ENCODE measurements at regions not wholly inside any gene's neighbourhood (a gene's known extent, or its start where the extent isn't known, plus 50 kb on each side); places are given as distances from the start of the nearest gene placed in this dataset.

- no peak for DNase-seq (ENCODE audit: low spot score)
Observed at GRCh38 chr14:29123017-29123416, 356.4 kb downstream of the FOXG1 start.

GRCh38 chr14:29126361-29126760, 359.8 kb downstream of the FOXG1 start:
- DNase-seq (ENCODE audit: low spot score): no peak

DNA sequence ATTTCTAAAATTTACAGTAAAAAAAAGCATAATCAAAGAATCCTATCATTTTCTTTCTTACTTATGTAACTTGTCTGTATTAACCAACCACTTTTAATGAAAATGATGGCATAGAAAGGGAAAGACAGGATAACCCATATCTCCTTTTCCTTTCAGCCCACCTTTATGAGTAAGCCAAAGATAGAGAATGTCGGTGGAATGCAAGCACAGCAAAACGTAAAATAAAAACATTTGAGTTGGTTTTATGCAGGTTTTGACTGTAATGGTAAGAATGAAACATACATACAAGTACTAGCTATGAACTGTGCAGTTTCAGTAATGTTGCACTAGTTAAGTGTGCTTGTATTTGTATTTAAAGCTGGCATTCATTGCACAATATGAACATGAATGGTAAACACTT, 360.3 kb downstream of the FOXG1 start:
- no peak for DNase-seq (ENCODE audit: low spot score)

DNA sequence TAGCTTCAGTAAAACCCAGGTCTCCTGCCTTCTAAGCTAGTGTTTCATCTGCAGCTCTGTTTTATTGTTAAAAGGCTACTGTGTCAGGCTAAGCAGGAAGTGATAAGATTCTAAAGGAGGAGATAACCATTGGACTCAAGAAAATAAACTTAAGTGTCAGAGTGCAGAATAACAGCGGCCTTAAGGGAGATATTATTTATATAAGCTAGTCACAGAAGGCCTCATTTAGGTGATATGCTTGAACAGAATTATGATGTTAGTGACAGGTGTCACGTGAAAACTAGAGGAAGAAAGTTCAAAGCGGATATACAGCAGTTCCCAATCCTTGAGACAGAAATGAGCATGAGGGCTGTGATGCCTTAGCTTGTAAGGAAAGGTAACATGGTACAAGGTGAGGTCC, 373.4 kb downstream of the FOXG1 start:
- DNase-seq (ENCODE audit: low spot score): no peak

GRCh38 chr14:29144621-29145020, 378.0 kb downstream of the FOXG1 start:
- peak; percentile 4 for DNase-seq (ENCODE audit: low spot score)

DNA sequence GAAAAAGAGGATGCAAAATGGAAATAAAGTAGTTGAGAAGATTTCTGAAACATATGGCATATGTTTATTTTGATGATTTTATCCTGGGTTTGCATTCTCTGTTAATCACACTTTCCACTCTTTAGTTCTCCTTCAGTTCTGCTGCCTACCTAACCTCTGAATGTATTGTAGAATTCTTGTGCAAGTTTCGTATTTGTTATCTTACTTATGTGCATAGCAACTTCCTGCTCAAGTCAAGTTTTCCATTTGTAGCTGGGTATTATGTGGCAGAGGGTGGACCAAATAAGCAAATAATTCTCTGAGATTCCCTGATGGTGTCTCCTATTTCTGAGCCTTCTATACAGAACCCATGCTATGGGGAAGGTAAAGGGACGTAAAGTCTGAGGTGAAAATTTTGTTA, 381.6 kb downstream of the FOXG1 start:
- DNase-seq (ENCODE audit: low spot score): no peak

GRCh38 chr14:29149798-29150197, 383.2 kb downstream of the FOXG1 start:
- DNase-seq (ENCODE audit: low spot score): no peak

DNA sequence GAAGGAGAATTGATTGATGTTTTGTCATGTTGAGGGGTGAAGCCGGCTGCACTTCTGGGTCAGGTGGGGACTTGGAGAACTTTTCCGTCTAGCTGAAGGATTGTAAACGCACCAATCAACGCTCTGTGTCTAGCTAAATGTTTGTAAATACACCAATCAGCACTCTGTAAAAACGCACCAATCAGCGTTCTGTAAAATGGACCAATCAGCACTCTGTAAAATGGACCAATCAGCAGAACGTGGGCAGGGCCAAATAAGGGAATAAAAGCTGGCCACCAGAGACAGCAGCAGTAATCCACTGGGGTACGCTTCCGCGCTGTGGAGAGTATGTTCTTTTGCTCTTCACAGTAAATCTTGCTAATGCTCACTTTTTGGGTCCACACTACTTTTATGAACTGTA, 384.1 kb downstream of the FOXG1 start:
- no peak for DNase-seq (ENCODE audit: low spot score)

DNA sequence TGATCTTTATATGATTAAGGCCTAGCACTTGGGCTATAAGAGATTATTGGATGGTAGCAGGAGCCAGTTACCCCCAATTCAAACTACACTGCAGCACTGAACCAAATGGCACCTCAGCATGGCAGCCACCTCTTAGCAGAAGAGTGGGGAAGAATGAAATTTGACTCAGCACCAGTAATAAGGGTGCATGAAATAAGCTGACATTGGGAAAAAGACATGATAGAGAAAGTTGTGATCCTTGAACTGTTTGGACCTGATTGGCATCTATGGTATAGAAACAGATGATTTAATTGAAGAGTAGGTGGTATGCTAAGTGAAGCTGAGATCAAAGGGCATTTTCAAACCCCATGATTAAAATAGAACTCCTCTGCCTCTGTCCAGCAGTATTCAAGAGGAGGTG, 389.5 kb downstream of the FOXG1 start:
- DNase-seq (ENCODE audit: low spot score): no peak

DNA sequence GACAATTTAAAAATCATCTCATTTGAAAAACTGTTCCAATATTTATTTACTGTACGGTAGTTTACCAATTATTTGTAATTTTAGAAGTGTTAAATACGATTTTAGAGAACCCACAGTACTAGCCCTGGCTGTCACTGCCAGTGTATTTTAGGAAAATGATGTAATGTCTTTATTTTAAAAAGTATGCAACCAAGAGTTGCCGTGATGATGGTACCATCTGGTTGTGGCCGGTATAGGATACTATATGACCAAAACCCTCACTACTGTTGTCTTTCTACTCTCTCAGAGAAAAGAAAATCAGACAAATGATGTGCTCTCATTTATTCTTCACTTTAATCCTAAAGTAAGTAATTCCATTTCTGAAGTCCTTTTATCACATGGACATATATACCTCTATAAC, 395.0 kb downstream of the FOXG1 start:
- no peak for DNase-seq (ENCODE audit: low spot score)

GRCh38 chr14:29163109-29163508, 396.5 kb downstream of the FOXG1 start:
- no peak for DNase-seq (ENCODE audit: low spot score)

GRCh38 chr14:29165431-29165830, 398.8 kb downstream of the FOXG1 start:
- DNase-seq (ENCODE audit: low spot score): no peak

DNA sequence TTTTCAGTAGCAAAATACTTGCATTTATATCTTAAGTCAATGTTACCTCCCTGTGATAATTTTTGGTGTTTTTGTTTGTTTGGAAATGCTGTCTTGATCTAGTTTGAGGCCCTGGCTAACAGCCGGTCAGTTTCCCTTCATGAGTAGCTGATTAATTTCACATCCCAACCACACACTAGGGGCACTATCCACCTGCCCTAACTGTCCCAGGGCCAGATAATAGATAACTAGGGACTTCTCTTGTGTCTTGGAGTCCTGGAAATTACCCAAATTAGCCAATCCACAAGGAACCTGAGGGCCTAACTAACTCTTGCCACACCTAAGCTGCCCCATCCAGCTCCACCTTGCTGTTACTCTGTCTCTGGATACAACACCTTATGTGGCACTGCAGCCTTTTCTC, 399.9 kb downstream of the FOXG1 start:
- DNase-seq (ENCODE audit: low spot score): no peak

GRCh38 chr14:29168149-29168548, 401.6 kb downstream of the FOXG1 start:
- DNase-seq (ENCODE audit: low spot score): no peak

DNA sequence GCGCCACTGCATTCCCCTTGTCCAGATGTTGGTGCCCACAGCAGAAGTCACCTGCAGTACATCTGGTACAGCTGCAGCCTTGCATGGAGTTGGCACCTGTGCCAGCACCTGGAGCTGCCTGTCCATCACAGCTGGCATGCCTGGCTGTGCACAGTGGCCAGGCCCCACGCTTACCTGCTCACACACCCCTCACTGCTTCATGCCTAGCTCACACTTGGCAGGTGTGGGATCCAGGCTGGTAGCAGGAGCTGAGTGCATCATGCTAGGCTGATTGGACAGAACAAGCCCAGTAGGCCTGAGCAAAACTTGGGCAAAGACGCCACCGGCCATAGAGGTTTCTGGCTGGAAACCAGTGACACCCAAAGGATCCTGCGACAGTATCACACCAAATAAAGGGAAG, 402.8 kb downstream of the FOXG1 start:
- no peak for DNase-seq (ENCODE audit: low spot score)

- DNase-seq (ENCODE audit: low spot score): no peak
Observed at GRCh38 chr14:29175706-29176105, 409.1 kb downstream of the FOXG1 start.

DNA sequence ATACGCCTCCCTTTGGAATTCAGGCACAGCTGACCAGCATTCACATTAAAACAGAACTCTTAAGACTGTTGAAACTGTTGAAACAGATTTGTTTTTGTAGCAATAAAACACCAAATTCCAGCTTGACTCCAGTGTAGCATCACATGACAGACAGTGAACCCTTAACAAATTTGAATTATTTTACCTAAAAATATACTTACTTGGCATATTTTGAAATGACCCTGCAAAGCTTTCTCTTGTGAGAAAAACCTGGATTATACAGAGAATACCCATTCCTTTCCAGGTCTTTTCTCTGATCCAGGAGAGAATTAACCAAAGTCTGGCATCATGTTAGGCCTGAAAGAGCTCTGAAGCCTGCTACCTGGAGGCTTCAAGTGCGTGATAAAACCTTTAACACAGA, 410.3 kb downstream of the FOXG1 start:
- no peak for DNase-seq (ENCODE audit: low spot score)

GRCh38 chr14:29178971-29179370, 412.4 kb downstream of the FOXG1 start:
- DNase-seq (ENCODE audit: low spot score): no peak

- DNase-seq (ENCODE audit: low spot score): no peak
Observed at GRCh38 chr14:29191092-29191491, 424.5 kb downstream of the FOXG1 start.

GRCh38 chr14:29197557-29197956, 431.0 kb downstream of the FOXG1 start:
- DNase-seq (ENCODE audit: low spot score): no peak

DNA sequence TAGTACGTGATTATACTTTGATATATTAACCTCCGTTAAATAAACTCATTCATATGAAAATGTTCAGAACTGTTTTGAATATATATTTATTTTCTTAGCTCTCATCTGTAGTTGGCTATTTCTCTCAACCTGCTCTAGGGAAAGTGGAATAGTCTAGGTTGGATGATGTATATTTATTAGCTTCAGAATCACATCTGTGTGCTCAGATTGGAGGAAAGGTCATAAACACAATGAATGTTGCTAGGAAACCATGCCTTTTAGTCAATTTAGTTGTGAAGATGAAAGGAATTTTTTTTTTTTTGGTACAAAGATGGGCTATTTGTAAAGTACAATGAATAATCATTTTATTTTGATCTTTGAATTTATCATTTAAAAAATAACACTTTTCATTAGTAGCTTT, 439.1 kb downstream of the FOXG1 start:
- DNase-seq (ENCODE audit: low spot score): no peak

GRCh38 chr14:29215853-29216252, 449.3 kb downstream of the FOXG1 start:
- DNase-seq (ENCODE audit: low spot score): no peak

GRCh38 chr14:29216268-29217232, 450.0 kb downstream of the FOXG1 start:
- DNase-seq (ENCODE audit: low spot score): no peak

DNA sequence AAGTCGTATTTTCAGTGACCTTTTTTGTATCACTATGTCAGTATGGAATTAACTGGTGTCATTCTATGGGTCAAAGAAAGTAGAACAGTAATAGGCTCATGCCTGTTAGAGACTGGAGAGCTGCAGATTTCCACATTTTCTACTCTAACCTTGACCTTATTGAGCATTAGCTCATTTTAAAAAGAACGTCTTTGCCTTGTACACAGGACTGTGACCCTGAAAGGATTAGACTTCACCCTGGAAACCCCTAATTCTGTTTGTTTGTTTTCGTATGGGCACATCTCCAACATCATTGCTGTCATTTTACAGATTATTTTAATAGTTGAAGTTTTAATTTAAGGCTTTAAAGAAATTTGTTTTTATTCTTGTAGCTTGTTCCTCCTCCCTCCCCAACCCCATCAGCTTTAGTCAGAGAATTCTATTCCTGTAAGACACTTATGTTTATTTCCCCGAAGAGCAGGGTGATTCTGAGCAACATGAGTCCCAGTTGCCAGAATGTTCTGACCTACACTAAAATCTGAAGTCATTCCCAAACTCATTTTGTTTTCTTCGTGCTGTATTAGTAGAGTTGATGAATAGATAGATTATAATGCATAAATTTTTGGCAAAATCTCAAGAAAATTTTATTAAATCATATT, 451.3 kb downstream of the FOXG1 start:
- DNase-seq (ENCODE audit: low spot score): no peak
